Mucosa of descending colon (tissue), 3 donors: ENCODE measurements at regions not wholly inside any gene's neighbourhood (a gene's known extent, or its start where the extent isn't known, plus 50 kb on each side); places are given as distances from the start of the nearest gene placed in this dataset.

Experiments used
- ATAC-seq: fragments of 200-7000 bp; cut with Tn5 transposase; one replicate; pipeline ENCODE4 v1.9.1; 2020; ENCODE audit warnings: mild to moderate bottlenecking, moderate library complexity
- DNase-seq, 3 donors: peaks; one replicate each; pipeline ENCODE4 v3.0.0-alpha.2; 2020
- H3K36me3 ChIP-seq: fragments of 200-600 bp; one replicate; pipeline ENCODE4 v1.8.0; 2021; ENCODE audit warnings: low read depth, mild to moderate bottlenecking
- H3K4me1 ChIP-seq: fragments of 200-600 bp; one replicate; pipeline ENCODE4 v1.8.0; 2021; ENCODE audit warnings: low read depth, mild to moderate bottlenecking
- H3K4me3 ChIP-seq: fragments of 200-600 bp; one replicate; pipeline ENCODE4 v1.8.0; 2021; ENCODE audit warnings: mild to moderate bottlenecking
- H3K9me3 ChIP-seq: fragments of 200-600 bp; one replicate; pipeline ENCODE4 v1.8.0; 2021; ENCODE audit warnings: mild to moderate bottlenecking
- CTCF ChIP-seq: fragments of 200-600 bp; IDR thresholded peaks from one replicate; pipeline ENCODE4 v1.8.0; 2022; ENCODE audit warnings: antibody characterized with exemption, mild to moderate bottlenecking
- intact Hi-C, 2 donors: fragments of 100-400 bp; cut with DNase I in 1 of 2; cut with micrococcal nuclease in 1 of 2; formaldehyde crosslinking; loops; one replicate each; pipeline versions ENCODE4 v1.11.0 to v1.11.1; 2022; cut with DNase I, micrococcal nuclease
- donor health status: DM: no; HTN: no; CAD: no; lungs with moderate emphysema.
- donor health status: DM: no; HTN: no; CAD: no.
- donor health status: DM: no; HTN: yes; CAD: no.

GRCh38 chr13:22091222-22091970 is 420.5 kb downstream of the FGF9 start:
- DNase-seq = no peak
- Histone ChIP-seq H3K36me3 (no peaks in the 10 kb centered on the region), H3K4me3 (no peak overlapping the region), H3K4me1 (peaks cover 4% of the 10 kb centered on the region), H3K9me3 (no peaks in the 10 kb centered on the region)
- ATAC-seq = no peak
- TF ChIP-seq CTCF = no peak
- intact Hi-C loops = no loop called here

GRCh38 chr13:22091971-22092300 is 421.1 kb downstream of the FGF9 start:
- no peaks in the 10 kb centered on the region for H3K36me3 ChIP-seq
- no peaks in the 10 kb centered on the region for H3K9me3 ChIP-seq
- H3K4me1 ChIP-seq = peaks cover 4% of the 10 kb centered on the region
- intact Hi-C loops = no loop called here
- H3K4me3 ChIP-seq = no peak overlapping the region
- no peak for TF ChIP-seq CTCF
- DNase-seq (no peak), ATAC-seq (no peak)

- no peak for DNase-seq
- H3K36me3 ChIP-seq = no peaks in the 10 kb centered on the region
- no peak for TF ChIP-seq CTCF
- intact Hi-C loops = no loop called here
- H3K4me3 ChIP-seq = no peak overlapping the region
- no peaks in the 10 kb centered on the region for H3K9me3 ChIP-seq
- ATAC-seq = no peak
- H3K4me1 ChIP-seq = peaks cover 4% of the 10 kb centered on the region
Observed at GRCh38 chr13:22092791-22093560, 422.1 kb downstream of the FGF9 start.

GRCh38 chr13:22095794-22096193 is 424.9 kb downstream of the FGF9 start:
- H3K4me1 ChIP-seq = no peaks in the 10 kb centered on the region
- no peak for TF ChIP-seq CTCF
- H3K4me3 ChIP-seq = no peak overlapping the region
- H3K9me3 ChIP-seq = peaks cover 5% of the 10 kb centered on the region
- intact Hi-C loops = no loop called here
- peak; percentile 68 for ATAC-seq
- DNase-seq = no peak
- no peaks in the 10 kb centered on the region for H3K36me3 ChIP-seq

- no peaks in the 10 kb centered on the region for H3K4me1 ChIP-seq
- no peak for TF ChIP-seq CTCF
- H3K9me3 ChIP-seq = peaks cover 5% of the 10 kb centered on the region
- H3K36me3 ChIP-seq = no peaks in the 10 kb centered on the region
- no peak overlapping the region for H3K4me3 ChIP-seq
- ATAC-seq = no peak
- no peak for DNase-seq
- intact Hi-C loops = no loop called here
Observed at GRCh38 chr13:22099585-22099984, 428.7 kb downstream of the FGF9 start.
